ENCODE measurements at regions not wholly inside any gene's neighbourhood (a gene's known extent, or its start where the extent isn't known, plus 50 kb on each side); places are given as distances from the start of the nearest gene placed in this dataset.

DNA sequence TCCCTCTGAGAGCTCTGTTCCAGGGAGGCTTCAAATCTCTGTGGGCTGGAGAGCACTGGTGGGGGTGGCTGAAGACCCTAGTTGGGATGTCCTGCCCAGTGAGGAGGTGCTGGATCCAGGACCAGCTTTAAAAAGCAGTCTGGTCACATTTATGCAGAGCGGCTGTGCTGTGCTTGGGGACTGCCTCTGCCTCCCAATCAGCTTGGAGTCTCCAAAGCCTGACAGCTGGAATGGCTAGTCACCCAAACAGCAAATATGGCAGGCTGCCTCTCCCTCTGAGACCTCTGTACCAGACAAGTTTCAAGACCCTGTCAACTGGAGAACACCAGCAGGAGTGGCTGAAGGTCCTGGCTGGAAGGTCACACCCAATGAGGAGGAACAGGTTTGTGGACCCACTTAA lies 848.1 kb upstream of the DIAPH2 start:
- TF ChIP-seq, protein P1, sequence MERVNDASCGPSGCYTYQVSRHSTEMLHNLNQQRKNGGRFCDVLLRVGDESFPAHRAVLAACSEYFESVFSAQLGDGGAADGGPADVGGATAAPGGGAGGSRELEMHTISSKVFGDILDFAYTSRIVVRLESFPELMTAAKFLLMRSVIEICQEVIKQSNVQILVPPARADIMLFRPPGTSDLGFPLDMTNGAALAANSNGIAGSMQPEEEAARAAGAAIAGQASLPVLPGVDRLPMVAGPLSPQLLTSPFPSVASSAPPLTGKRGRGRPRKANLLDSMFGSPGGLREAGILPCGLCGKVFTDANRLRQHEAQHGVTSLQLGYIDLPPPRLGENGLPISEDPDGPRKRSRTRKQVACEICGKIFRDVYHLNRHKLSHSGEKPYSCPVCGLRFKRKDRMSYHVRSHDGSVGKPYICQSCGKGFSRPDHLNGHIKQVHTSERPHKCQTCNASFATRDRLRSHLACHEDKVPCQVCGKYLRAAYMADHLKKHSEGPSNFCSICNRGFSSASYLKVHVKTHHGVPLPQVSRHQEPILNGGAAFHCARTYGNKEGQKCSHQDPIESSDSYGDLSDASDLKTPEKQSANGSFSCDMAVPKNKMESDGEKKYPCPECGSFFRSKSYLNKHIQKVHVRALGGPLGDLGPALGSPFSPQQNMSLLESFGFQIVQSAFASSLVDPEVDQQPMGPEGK (CRISPR knock-in tag; IDR thresholded peaks at IDR 0.05; ENCODE audit: borderline replicate concordance), result no peak
- TF ChIP-seq RARB (CRISPR knock-in tag; IDR thresholded peaks at IDR 0.05) (no peak), BACH2 (CRISPR knock-in tag; IDR thresholded peaks at IDR 0.05; ENCODE audit: borderline replicate concordance) (no peak), PPARA (CRISPR knock-in tag; IDR thresholded peaks at IDR 0.05; ENCODE audit: borderline replicate concordance) (no peak), OSR1 (CRISPR knock-in tag; IDR thresholded peaks at IDR 0.05) (no peak), ZC3H10 (CRISPR knock-in tag; IDR thresholded peaks at IDR 0.05) (no peak), ZNF70 (CRISPR knock-in tag; IDR thresholded peaks at IDR 0.05) (no peak), ISL1 (CRISPR knock-in tag; IDR thresholded peaks at IDR 0.05) (no peak), ARNTL (CRISPR knock-in tag; IDR thresholded peaks at IDR 0.05; ENCODE audit: borderline replicate concordance, low read depth) (no peak), ZFP3 (CRISPR knock-in tag; IDR thresholded peaks at IDR 0.05) (no peak), ZNF565 (CRISPR knock-in tag; conservative IDR thresholded peaks at IDR 0.05; ENCODE audit: low read depth) (no peak), GLIS3 (CRISPR knock-in tag; IDR thresholded peaks at IDR 0.05) (no peak)

All from SK-N-SH treated with all-trans-retinoic acid at 6 μM for 48 hours (cell line).